GM12873 (cell line): ENCODE measurements at regions not wholly inside any gene's neighbourhood (a gene's known extent, or its start where the extent isn't known, plus 50 kb on each side); places are given as distances from the start of the nearest gene placed in this dataset.

Experiments
- CTCF ChIP-seq: IDR thresholded peaks from 2 replicates; pipeline ENCODE4 v1.5.1; 2012; ENCODE audit warnings: low read depth, mild to moderate bottlenecking, moderate library complexity, low read length, control low read depth; ENCODE audit not compliant: insufficient read depth; ENCODE audit errors: missing control alignments

- no peak for TF ChIP-seq CTCF
Observed at GRCh38 chr4:169934794-169935429, 91.3 kb downstream of the MFAP3L start.

- TF ChIP-seq CTCF, result no peak
Observed at GRCh38 chr4:169933531-169933930, 92.7 kb downstream of the MFAP3L start.

GRCh38 chr4:169931964-169932363 lies 94.2 kb downstream of the MFAP3L start:
- TF ChIP-seq CTCF, result no peak

- TF ChIP-seq CTCF, result no peak
Observed at GRCh38 chr4:169927280-169927679, 98.9 kb downstream of the MFAP3L start.

- TF ChIP-seq CTCF, result no peak
Observed at GRCh38 chr4:169925678-169926077, 100.5 kb downstream of the MFAP3L start.

GRCh38 chr4:169922632-169923276 lies 103.4 kb downstream of the MFAP3L start:
- TF ChIP-seq CTCF, result no peak

- no peak for TF ChIP-seq CTCF
Observed at GRCh38 chr4:169921732-169922131, 104.5 kb downstream of the MFAP3L start.
